ENCODE measurements at regions not wholly inside any gene's neighbourhood (a gene's known extent, or its start where the extent isn't known, plus 50 kb on each side); places are given as distances from the start of the nearest gene placed in this dataset.

DNA sequence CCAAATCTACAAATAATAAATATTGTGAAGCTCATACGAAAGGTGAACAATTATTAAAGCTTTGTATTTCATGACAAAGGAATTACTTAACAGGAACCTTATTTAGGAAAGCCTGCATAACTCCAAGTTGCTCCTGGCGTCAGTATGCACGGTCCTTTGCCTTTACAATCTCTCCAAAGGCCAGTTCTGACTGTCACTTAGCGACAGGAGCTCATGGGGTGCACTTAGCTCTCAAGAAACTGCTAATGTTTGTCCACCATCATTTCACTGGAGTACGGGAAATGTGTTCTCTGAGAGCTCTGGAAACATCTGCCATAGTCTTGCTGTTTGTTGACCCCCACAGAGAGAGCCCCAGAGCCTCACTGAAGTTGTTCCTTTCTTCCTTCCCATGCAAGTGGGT lies 781.5 kb upstream of the POM121L12 start:
- ChIA-PET CTCF (interaction anchor here (1.4 kb wide), 1 partner anchor 9 kb away, joined by 4 read pairs; no protein-coding TSS in a partner anchor), POLR2A (no interaction called here)
- TF ChIP-seq, protein P1, sequence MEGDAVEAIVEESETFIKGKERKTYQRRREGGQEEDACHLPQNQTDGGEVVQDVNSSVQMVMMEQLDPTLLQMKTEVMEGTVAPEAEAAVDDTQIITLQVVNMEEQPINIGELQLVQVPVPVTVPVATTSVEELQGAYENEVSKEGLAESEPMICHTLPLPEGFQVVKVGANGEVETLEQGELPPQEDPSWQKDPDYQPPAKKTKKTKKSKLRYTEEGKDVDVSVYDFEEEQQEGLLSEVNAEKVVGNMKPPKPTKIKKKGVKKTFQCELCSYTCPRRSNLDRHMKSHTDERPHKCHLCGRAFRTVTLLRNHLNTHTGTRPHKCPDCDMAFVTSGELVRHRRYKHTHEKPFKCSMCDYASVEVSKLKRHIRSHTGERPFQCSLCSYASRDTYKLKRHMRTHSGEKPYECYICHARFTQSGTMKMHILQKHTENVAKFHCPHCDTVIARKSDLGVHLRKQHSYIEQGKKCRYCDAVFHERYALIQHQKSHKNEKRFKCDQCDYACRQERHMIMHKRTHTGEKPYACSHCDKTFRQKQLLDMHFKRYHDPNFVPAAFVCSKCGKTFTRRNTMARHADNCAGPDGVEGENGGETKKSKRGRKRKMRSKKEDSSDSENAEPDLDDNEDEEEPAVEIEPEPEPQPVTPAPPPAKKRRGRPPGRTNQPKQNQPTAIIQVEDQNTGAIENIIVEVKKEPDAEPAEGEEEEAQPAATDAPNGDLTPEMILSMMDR (IDR thresholded peaks at IDR 0.05; ENCODE audit: control extremely low read depth, extremely low read depth, low read depth, missing control alignments): no peak
- DNase-seq (ENCODE audit: extremely low spot score): no peak

DNA sequence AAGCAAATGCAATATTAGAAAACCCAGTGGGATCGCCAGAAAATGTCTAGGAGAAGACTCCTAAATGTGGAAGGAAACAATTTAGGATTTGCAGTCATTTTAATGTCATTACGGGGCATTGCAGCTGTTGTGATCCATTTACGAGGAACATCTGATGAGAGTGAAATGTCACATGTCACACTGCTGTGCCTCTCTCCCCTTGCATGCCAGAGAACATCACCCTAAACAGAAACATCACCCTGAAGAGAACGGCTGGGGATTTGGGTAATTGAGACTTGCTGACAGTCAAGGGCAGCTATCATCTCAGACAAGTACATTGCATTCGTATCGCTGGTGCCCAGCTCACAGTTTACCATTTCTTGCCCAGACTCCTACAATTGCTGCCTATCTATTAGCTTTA lies 785.7 kb upstream of the POM121L12 start:
- TF ChIP-seq, protein P1 (IDR thresholded peaks at IDR 0.05; ENCODE audit: control extremely low read depth, extremely low read depth, low read depth, missing control alignments): no peak
- DNase-seq (ENCODE audit: extremely low spot score): no peak
- ChIA-PET POLR2A (no interaction called here), CTCF (interaction anchor here (0.9 kb wide), 1 partner anchor 81 kb away, joined by 3 read pairs; no protein-coding TSS in a partner anchor)

DNA sequence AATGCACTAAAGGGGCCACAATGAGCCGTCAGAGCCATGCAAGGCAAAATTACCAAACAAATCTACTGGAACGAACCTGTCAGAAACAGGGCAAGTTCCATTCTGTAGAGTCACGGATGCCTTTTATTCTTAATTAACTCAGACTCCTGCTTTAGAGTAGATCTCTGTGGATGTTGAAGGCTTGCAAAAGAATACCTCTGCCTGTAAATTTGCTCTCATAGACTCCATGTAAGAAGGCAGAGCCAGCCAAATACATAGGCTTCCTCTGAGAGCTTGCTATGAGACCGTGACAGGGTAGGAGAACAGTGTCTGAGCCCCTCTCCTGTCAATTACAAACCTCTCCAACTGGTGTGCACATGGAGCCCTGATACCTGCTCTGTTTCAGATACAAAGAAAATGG lies 787.9 kb upstream of the POM121L12 start:
- ChIA-PET CTCF (no interaction called here), POLR2A (no interaction called here)
- TF ChIP-seq, protein P1 (IDR thresholded peaks at IDR 0.05; ENCODE audit: control extremely low read depth, extremely low read depth, low read depth, missing control alignments): no peak
- no peak for DNase-seq (ENCODE audit: extremely low spot score)

DNA sequence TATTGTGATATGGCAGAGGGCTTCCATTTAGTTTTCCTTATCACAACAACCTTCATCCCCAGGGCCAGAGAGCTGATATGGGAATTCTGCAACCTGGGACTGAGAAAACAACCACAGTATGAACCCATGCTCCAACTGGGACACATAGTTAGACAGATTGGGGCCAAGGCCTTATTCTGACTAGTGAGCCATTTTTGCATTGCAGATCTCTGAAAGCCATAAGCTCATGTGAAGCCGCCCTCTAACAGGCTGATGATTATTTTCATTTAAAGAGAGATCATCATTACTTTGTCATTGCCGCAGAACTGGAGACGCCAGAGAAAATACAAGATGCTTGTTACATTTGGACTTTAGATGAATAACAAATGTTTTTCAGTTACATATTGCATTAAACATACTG lies 791.7 kb upstream of the POM121L12 start:
- TF ChIP-seq, protein P1 (IDR thresholded peaks at IDR 0.05; ENCODE audit: control extremely low read depth, extremely low read depth, low read depth, missing control alignments): no peak
- CTCF ChIA-PET: no interaction called here
- no peak for DNase-seq (ENCODE audit: extremely low spot score)
- POLR2A ChIA-PET: no interaction called here

DNA sequence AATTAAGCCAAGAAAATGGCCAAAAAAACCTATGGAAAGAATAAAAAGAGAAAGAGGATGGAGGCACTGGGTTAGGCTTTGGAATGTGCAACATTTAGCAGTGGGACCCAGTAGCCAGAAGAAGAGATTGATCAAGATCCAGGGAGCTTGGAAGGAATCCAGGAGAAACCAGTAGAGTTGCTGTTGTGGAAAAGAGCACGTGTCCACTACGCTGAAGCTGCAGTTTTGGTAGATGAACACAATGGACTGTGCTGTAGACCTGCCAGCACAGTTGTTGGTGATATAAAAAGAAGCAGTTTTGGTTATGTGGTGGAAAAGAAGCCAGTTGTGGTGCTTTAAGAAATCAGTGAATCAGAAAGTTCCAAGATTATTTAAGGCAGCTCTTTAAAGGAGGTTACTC lies 802.2 kb upstream of the POM121L12 start:
- TF ChIP-seq, protein P1 (IDR thresholded peaks at IDR 0.05; ENCODE audit: control extremely low read depth, extremely low read depth, low read depth, missing control alignments): no peak
- CTCF ChIA-PET: interaction anchor here (0.6 kb wide), 1 partner anchor 13 kb away, joined by 3 read pairs; no protein-coding TSS in a partner anchor
- no peak for DNase-seq (ENCODE audit: extremely low spot score)
- POLR2A ChIA-PET: no interaction called here

DNA sequence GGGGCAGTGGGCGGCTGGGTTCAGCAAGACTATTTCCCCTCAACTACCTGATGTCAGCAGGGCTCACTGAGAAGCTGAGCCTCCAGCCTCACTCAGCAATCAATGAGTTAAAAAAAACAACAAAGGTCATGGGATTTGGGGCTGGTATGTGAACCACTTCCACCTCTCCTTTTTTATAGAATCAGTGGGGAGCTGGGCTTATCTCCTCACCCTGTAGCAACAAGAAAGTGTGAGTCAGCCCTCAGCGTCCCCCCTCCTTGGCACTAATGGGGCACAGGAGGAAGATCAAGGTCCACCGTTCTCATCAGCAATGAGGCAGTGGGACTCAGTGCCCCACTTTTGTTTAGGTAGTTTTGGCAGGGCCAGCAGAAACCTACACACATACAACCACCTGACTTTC lies 823.5 kb upstream of the POM121L12 start:
- TF ChIP-seq, protein P1 (IDR thresholded peaks at IDR 0.05; ENCODE audit: control extremely low read depth, extremely low read depth, low read depth, missing control alignments): no peak
- ChIA-PET POLR2A (no interaction called here), CTCF (no interaction called here)

DNA sequence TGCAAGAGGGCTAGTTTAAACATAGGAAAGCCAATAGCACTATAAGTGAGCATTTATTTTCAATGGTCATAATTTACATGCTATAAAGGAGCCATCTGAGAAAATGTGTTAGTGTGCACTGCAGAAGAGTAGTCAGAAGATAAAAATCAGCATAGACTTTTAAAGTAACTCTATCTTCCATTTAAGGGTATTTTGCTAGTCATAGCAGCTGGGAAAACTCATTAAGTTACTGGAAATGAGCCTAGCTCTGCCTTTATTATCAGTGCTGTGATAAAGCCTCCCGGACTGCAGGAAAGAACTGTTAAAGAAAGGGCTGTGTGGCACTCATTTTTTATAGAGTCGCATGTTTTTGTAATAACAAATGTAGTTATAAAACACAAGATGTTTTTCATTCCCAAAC lies 825.8 kb upstream of the POM121L12 start:
- ChIA-PET CTCF (no interaction called here), POLR2A (no interaction called here)
- TF ChIP-seq, protein P1 (IDR thresholded peaks at IDR 0.05; ENCODE audit: control extremely low read depth, extremely low read depth, low read depth, missing control alignments): no peak
- DNase-seq (ENCODE audit: extremely low spot score): no peak

More for the DNA sequence above, 823.5 kb upstream of the POM121L12 start:
- no peak for DNase-seq (ENCODE audit: extremely low spot score)
